ENCODE measurements at regions not wholly inside any gene's neighbourhood (a gene's known extent, or its start where the extent isn't known, plus 50 kb on each side); places are given as distances from the start of the nearest gene placed in this dataset.

GRCh38 chr10:59517996-59518395, 155.6 kb upstream of the FAM13C start:
- TF ChIP-seq POLR2A (IDR thresholded peaks at IDR 0.05; ENCODE audit: low read depth, low read length), result no peak
- TF ChIP-seq POLR2AphosphoS5 (IDR thresholded peaks at IDR 0.05; ENCODE audit: low read depth, low read length), result no peak

Data from GM12892 (cell line).